Activated CD4-positive, alpha-beta T cell treated with anti-CD3 and anti-CD28 coated beads for 36 hours (primary cell): ENCODE measurements at regions not wholly inside any gene's neighbourhood (a gene's known extent, or its start where the extent isn't known, plus 50 kb on each side); places are given as distances from the start of the nearest gene placed in this dataset.
"Not testable (repeated sequence)": the region's sequence is repeated elsewhere in the genome, so short reads cannot be mapped to it uniquely, and the experiment has no call there.

Source experiments
- ATAC-seq: fragments of 200-7000 bp; cut with Tn5 transposase; one replicate; pipeline ENCODE4 v1.10.0; 2021; ENCODE audit warnings: mild to moderate bottlenecking, moderate library complexity
- CTCF ChIA-PET: fragments of 350-600 bp; sonication (Branson Sonifier 250); formaldehyde crosslinking; loops from one replicate; lab custom pipeline; 2021; ENCODE audit warnings: antibody characterized with exemption; lab: Charles Lee
- POLR2A ChIA-PET: fragments of 350-600 bp; sonication (Branson Sonifier 250); formaldehyde crosslinking; loops from one replicate; lab custom pipeline; 2021; ENCODE audit warnings: antibody characterized with exemption, inconsistent platforms; lab: Charles Lee
- DNase-seq: peaks from one replicate; pipeline ENCODE4 v3.0.0-alpha.2; 2020
- H3K27ac Mint-ChIP-seq: one replicate; pipeline ENCODE4 v1.8.0; 2021; ENCODE audit warnings: mixed read lengths
- H3K27me3 Mint-ChIP-seq: one replicate; pipeline ENCODE4 v1.8.0; 2021; ENCODE audit warnings: mixed read lengths
- H3K36me3 Mint-ChIP-seq: one replicate; pipeline ENCODE4 v1.8.0; 2021; ENCODE audit warnings: low read depth, mixed read lengths
- H3K4me1 Mint-ChIP-seq: one replicate; pipeline ENCODE4 v1.8.0; 2021; ENCODE audit warnings: mixed read lengths
- H3K4me3 Mint-ChIP-seq: one replicate; pipeline ENCODE4 v1.8.0; 2021; ENCODE audit warnings: mild to moderate bottlenecking, moderate library complexity, mixed read lengths
- H3K9me3 Mint-ChIP-seq: one replicate; pipeline ENCODE4 v1.8.0; 2021; ENCODE audit warnings: low read depth, mixed read lengths
- intact Hi-C, 2 experiments: fragments of 100-400 bp; cut with DNase I in 1 of 2; cut with micrococcal nuclease in 1 of 2; formaldehyde crosslinking; loops; one replicate each; pipeline versions ENCODE4 v1.14.2 to v1.15.1; 2022 to 2024; cut with DNase I, micrococcal nuclease

DNA sequence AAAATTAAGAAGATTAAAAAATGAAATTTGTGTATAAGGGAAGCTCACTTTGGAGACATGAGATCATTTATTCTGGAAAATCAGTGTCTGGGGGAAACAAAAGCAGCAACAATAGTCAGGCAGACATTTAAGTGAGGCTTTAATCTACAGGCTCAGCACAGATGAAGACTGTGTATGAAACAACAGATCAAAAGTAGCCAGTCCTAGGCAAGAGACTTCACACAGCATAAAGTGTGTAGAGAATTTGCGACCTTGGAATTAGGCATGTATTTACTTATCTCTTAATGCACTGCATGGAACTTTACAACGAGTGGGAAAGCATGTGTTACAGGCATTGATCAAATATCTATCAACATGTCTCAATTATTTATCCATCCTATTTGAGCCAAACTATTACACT lies 1099.9 kb downstream of the PLA2G4A start:
- Mint-ChIP-seq H3K4me1 (no peaks in the 10 kb centered on the region), H3K27me3 (no peaks in the 10 kb centered on the region), H3K27ac (no peak overlapping the region), H3K4me3 (no peak overlapping the region), H3K9me3 (peaks cover 4% of the 10 kb centered on the region), H3K36me3 (no peaks in the 10 kb centered on the region)
- intact Hi-C loops, result no loop called here
- ATAC-seq (no peak), DNase-seq (no peak)
- ChIA-PET CTCF (interaction anchor here (1.2 kb wide), 1 partner anchor 10 kb away, joined by 3 read pairs; no protein-coding TSS in a partner anchor), POLR2A (no interaction called here)

- no peaks in the 10 kb centered on the region for H3K36me3 Mint-ChIP-seq
- ChIA-PET POLR2A (no interaction called here), CTCF (no interaction called here)
- ATAC-seq, result no peak
- H3K27me3 Mint-ChIP-seq, result no peaks in the 10 kb centered on the region
- no peaks in the 10 kb centered on the region for H3K9me3 Mint-ChIP-seq
- H3K27ac Mint-ChIP-seq, result no peak overlapping the region
- DNase-seq, result no peak
- intact Hi-C loops, result no loop called here
- H3K4me1 Mint-ChIP-seq, result no peaks in the 10 kb centered on the region
- no peak overlapping the region for H3K4me3 Mint-ChIP-seq
These were observed 1103.0 kb downstream of the PLA2G4A start for GRCh38 chr1:187931776-187932175.

DNA sequence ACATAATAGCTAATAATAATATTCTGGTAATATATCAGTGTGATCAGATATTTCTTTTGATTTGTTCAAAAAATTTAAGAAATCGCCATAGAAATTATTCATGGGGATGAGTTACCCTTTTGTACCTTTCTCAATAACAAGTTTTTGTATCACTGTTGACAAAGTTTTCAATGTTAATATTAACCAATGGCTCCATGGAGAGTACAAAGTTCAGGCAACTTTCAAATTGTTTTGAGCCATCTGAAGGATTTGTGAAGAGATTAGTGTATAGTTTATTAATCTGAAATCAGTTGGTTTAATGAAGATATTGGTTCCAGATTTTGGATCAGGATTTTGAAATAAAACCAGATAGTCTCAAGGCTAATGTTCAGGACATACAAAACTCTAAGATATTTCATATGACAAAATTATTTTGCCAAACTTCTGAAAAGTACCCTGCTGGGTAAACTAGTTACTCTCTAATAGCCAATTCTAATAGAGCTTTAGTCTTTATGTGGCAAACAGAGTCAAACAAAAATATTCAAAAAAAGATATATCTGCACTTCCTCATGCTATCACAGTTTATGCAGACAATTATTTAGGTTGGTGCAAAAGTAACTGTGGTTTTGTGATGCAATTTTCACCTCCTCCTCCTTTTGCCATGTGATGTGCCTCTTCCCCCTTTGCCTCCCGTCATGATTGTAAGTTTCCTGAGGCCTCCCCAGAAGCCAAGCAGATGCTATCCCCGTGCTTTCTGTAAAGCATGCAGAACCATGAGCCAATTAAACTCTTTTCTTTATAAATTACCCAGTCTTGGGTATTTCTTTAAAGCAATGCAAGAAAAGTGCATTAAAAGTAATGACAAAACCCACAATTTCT lies 1105.0 kb downstream of the PLA2G4A start:
- H3K4me3 Mint-ChIP-seq, result no peak overlapping the region
- ChIA-PET CTCF (no interaction called here), POLR2A (no interaction called here)
- no peak for DNase-seq
- no peaks in the 10 kb centered on the region for H3K36me3 Mint-ChIP-seq
- intact Hi-C loops, result no loop called here
- H3K27me3 Mint-ChIP-seq, result no peaks in the 10 kb centered on the region
- no peaks in the 10 kb centered on the region for H3K4me1 Mint-ChIP-seq
- ATAC-seq, result no peak
- H3K9me3 Mint-ChIP-seq, result peaks cover 2% of the 10 kb centered on the region
- no peak overlapping the region for H3K27ac Mint-ChIP-seq

DNA sequence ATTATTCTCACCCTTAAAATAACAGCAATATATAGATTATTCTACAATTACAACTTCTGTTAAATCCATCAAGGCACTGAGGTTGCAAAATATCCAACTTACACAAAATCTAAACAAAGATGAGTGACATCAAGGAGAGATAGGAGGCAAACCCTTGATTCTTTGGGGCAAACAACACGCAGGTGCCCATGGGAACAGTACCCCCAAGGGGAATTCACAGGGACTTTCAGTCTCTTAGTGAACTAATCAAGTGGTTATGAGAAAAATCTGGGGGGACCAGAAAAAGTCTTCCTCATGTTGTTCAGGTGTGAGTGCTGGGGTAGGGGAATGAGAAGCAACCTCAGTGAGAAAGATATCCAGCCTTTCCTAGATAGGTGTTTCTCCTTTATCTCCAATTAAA lies 1107.9 kb downstream of the PLA2G4A start:
- CTCF ChIA-PET, result no interaction called here
- H3K4me1 Mint-ChIP-seq, result no peaks in the 10 kb centered on the region
- H3K27me3 Mint-ChIP-seq, result no peaks in the 10 kb centered on the region
- H3K4me3 Mint-ChIP-seq, result no peak overlapping the region
- peaks cover 2% of the 10 kb centered on the region for H3K9me3 Mint-ChIP-seq
- H3K27ac Mint-ChIP-seq, result no peak overlapping the region
- intact Hi-C loops, result no loop called here
- POLR2A ChIA-PET, result no interaction called here
- no peak for DNase-seq
- H3K36me3 Mint-ChIP-seq, result no peaks in the 10 kb centered on the region
- ATAC-seq, result no peak

DNA sequence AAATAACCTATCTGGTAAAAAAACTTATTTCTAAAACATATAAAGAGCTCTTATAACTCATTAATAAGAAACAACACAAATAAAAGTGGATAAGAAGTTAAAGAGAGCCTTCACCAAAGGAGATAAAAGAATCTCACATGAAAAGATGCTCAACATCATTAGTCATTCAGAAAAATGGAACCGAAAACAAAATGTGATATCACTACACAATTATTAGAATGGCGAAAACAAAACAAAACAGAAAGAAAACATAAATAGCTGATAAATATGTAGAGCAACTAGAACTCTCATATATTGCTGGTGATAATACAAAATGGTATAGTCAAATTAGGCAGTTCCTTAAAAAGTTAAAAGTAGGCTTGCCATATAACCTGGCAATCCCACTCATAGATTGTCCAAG lies 1109.3 kb downstream of the PLA2G4A start:
- Mint-ChIP-seq H3K36me3 (no peaks in the 10 kb centered on the region), H3K4me1 (no peaks in the 10 kb centered on the region), H3K27ac (no peak overlapping the region), H3K27me3 (no peaks in the 10 kb centered on the region), H3K9me3 (peaks cover 3% of the 10 kb centered on the region), H3K4me3 (no peak overlapping the region)
- DNase-seq (no peak), ATAC-seq (no peak)
- CTCF ChIA-PET, result interaction anchor here (1.1 to 1.2 kb wide), 2 partner anchors 10 to 69 kb away, joined by 3 read pairs; no protein-coding TSS in a partner anchor
- intact Hi-C loops, result no loop called here
- POLR2A ChIA-PET, result no interaction called here

DNA sequence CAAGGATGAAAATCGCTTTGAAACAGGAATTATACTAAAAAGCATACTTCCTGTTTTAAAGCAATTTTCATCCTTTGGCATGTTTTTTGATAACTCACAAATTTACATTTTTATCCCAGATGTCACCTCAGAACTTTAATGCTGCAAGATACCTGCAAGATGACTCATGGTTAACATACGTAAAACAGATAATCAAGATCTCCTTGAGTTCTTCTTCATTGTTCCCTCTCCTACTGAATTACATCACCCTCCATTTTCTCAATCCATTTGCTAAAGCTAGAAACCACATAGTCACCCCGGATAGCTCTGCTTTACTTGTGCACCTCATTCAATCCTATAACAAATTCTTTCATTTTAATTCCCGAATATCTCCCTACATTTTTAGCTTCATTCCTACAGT lies 1114.2 kb downstream of the PLA2G4A start:
- Mint-ChIP-seq H3K36me3 (no peaks in the 10 kb centered on the region), H3K4me1 (no peaks in the 10 kb centered on the region), H3K27me3 (no peaks in the 10 kb centered on the region), H3K4me3 (no peak overlapping the region), H3K27ac (no peak overlapping the region), H3K9me3 (peaks cover 9% of the 10 kb centered on the region)
- CTCF ChIA-PET, result interaction anchor here (0.5 kb wide), 1 partner anchor 767 kb away, joined by 3 read pairs; no protein-coding TSS in a partner anchor
- intact Hi-C loops, result no loop called here
- DNase-seq (no peak), ATAC-seq (no peak)
- POLR2A ChIA-PET, result no interaction called here

DNA sequence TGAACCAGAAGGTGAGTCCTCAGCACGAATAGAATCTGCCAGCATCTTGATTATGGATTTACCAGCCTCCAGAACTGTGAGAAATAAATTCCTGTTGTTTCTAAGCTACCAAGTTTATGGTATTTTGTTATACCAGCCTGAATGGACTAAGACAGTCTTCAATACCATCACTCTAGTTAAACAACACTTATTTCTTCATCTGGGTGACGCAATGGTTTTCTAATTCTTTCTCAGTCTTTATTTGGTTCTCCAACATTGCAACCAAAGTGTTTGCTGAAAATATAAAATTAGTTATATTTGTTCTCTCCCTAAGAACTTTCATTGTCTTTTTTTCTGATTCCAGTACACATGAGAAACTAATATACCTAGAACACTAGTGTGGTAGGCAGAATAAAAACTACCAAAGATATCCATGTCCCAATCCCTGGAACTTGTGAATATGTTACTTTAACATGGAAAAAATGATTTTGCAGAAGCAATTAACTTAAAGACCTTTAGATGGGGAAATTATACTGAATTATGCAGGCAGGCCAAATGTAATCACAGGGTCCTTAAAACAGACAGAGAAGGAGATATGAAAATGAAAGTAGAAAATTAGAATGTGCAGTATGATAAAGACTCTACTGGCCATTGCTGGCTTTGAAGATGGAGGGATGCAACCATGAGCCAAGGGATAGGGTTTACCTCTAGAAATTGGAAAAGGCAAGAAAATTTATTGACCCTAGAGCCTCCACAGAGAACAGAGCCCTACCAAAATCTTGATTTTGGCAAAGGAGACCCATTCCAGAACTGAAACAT lies 1115.1 kb downstream of the PLA2G4A start:
- ATAC-seq, result no peak
- Mint-ChIP-seq H3K9me3 (peaks cover 9% of the 10 kb centered on the region), H3K27ac (no peak overlapping the region), H3K4me1 (no peaks in the 10 kb centered on the region), H3K4me3 (no peak overlapping the region), H3K27me3 (no peaks in the 10 kb centered on the region), H3K36me3 (no peaks in the 10 kb centered on the region)
- intact Hi-C loops, result no loop called here
- no peak for DNase-seq
- CTCF ChIA-PET, result no interaction called here
- POLR2A ChIA-PET, result no interaction called here

DNA sequence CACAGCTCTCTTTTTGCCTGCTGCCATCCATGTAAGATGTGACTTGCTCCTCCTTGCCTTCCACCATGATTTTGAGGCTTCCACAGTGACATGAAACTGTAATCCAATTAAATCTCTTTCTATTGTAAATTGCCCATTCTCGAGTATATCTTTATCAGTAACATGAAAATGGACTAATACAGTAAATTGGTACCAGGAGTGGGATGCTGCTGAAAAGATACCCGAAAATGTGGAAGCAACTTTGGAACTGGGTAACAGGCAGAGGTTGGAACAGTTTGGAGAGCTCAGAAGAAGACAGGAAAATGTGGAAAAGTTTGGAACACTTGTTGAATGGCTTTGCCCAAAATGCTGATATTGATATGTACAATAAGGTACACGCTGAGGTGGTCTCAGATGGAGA lies 1117.9 kb downstream of the PLA2G4A start:
- ATAC-seq, H3K4me3 Mint-ChIP-seq, H3K27ac Mint-ChIP-seq, H3K27me3 Mint-ChIP-seq, POLR2A ChIA-PET, intact Hi-C loops, H3K36me3 Mint-ChIP-seq, DNase-seq, H3K4me1 Mint-ChIP-seq, CTCF ChIA-PET: not testable (repeated sequence)
- peaks cover 14% of the 10 kb centered on the region for H3K9me3 Mint-ChIP-seq

DNA sequence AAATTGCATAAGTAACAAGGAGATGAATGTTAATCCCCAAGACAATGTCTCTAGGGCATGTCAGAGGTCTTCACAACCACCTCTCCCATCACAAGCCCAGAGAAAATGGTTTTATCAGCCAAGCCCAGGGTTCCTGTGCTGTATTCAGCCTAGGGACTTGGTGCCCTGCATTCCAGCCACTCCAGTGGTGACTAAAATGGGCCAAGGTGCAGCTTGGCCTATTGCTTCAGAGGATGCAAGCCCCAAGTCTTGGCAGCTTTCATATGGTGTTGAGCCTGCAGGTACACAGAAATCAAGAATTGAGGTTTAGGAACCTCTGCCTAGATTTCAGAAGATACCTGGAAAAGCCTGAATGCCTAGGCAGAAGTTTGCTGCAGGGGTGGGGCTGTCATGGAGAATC lies 1118.6 kb downstream of the PLA2G4A start:
- intact Hi-C loops, result no loop called here
- no peak for DNase-seq
- ChIA-PET POLR2A (no interaction called here), CTCF (no interaction called here)
- ATAC-seq, result no peak
- Mint-ChIP-seq H3K27ac (no peak overlapping the region), H3K4me3 (no peak overlapping the region), H3K27me3 (no peaks in the 10 kb centered on the region), H3K4me1 (no peaks in the 10 kb centered on the region), H3K36me3 (no peaks in the 10 kb centered on the region), H3K9me3 (peaks cover 17% of the 10 kb centered on the region)

- POLR2A ChIA-PET, result no interaction called here
- CTCF ChIA-PET, result no interaction called here
- H3K4me3 Mint-ChIP-seq, result no peak overlapping the region
- H3K4me1 Mint-ChIP-seq, result no peaks in the 10 kb centered on the region
- peaks cover 17% of the 10 kb centered on the region for H3K9me3 Mint-ChIP-seq
- no peak for ATAC-seq
- DNase-seq, result no peak
- H3K27me3 Mint-ChIP-seq, result no peaks in the 10 kb centered on the region
- H3K36me3 Mint-ChIP-seq, result no peaks in the 10 kb centered on the region
- no peak overlapping the region for H3K27ac Mint-ChIP-seq
- intact Hi-C loops, result no loop called here
These were observed 1119.5 kb downstream of the PLA2G4A start for GRCh38 chr1:187948170-187948794.

GRCh38 chr1:187949567-187949966 lies 1120.8 kb downstream of the PLA2G4A start:
- no peaks in the 10 kb centered on the region for H3K27me3 Mint-ChIP-seq
- H3K36me3 Mint-ChIP-seq, result no peaks in the 10 kb centered on the region
- H3K4me3 Mint-ChIP-seq, result no peak overlapping the region
- ATAC-seq (no peak), DNase-seq (no peak)
- POLR2A ChIA-PET, result no interaction called here
- CTCF ChIA-PET, result no interaction called here
- intact Hi-C loops, result no loop called here
- no peak overlapping the region for H3K27ac Mint-ChIP-seq
- peaks cover 16% of the 10 kb centered on the region for H3K9me3 Mint-ChIP-seq
- no peaks in the 10 kb centered on the region for H3K4me1 Mint-ChIP-seq
